ENCODE measurements at regions not wholly inside any gene's neighbourhood (a gene's known extent, or its start where the extent isn't known, plus 50 kb on each side); places are given as distances from the start of the nearest gene placed in this dataset.

GRCh38 chr5:73266176-73266738 lies 93.3 kb downstream of the TMEM174 start:
- TF ChIP-seq RAD21 (IDR thresholded peaks at IDR 0.05; ENCODE audit: low read length) (no peak), CTCF (conservative IDR thresholded peaks at IDR 0.05; ENCODE audit: low read depth, low read length) (no peak), POLR2A (IDR thresholded peaks at IDR 0.05; ENCODE audit: low read depth, low read length) (no peak), MXI1 (IDR thresholded peaks at IDR 0.05; ENCODE audit: borderline replicate concordance, low read depth, low read length) (no peak), SMC3 (IDR thresholded peaks at IDR 0.05; ENCODE audit: low read depth, low read length) (no peak), CEBPB (IDR thresholded peaks at IDR 0.05; ENCODE audit: low read depth, low read length) (no peak), RFX5 (IDR thresholded peaks at IDR 0.05; ENCODE audit: low read depth, low read length) (no peak), NFE2L2 (IDR thresholded peaks at IDR 0.05; ENCODE audit: low read depth, low read length) (no peak), USF2 (IDR thresholded peaks at IDR 0.05; ENCODE audit: low read depth, low read length) (no peak), RCOR1 (IDR thresholded peaks at IDR 0.05; ENCODE audit: insufficient replicate concordance, low read length) (no peak), BHLHE40 (IDR thresholded peaks at IDR 0.05; ENCODE audit: low read depth, low read length) (no peak), MAZ (IDR thresholded peaks at IDR 0.05; ENCODE audit: borderline replicate concordance, low read depth, low read length) (no peak), FOS (IDR thresholded peaks at IDR 0.05; ENCODE audit: low read depth, low read length) (no peak)
- TF ChIP-seq, protein P1, sequence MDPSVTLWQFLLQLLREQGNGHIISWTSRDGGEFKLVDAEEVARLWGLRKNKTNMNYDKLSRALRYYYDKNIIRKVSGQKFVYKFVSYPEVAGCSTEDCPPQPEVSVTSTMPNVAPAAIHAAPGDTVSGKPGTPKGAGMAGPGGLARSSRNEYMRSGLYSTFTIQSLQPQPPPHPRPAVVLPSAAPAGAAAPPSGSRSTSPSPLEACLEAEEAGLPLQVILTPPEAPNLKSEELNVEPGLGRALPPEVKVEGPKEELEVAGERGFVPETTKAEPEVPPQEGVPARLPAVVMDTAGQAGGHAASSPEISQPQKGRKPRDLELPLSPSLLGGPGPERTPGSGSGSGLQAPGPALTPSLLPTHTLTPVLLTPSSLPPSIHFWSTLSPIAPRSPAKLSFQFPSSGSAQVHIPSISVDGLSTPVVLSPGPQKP (IDR thresholded peaks at IDR 0.05; ENCODE audit: borderline replicate concordance, low read depth, low read length), result no peak

Measured in IMR-90 (cell line).